Activated CD4-positive, alpha-beta T cell treated with anti-CD3 and anti-CD28 coated beads, Interleukin-2, amount 10 ng/mL, durations not matched to agents 24 days and 14 days (primary cell): ENCODE measurements at regions not wholly inside any gene's neighbourhood (a gene's known extent, or its start where the extent isn't known, plus 50 kb on each side); places are given as distances from the start of the nearest gene placed in this dataset.

Experiments
- DNase-seq: peaks from one replicate; pipeline ENCODE4 v3.0.0; 2022
- H3K27ac Mint-ChIP-seq: one replicate; pipeline ENCODE4 v1.8.0; 2022; ENCODE audit warnings: mild to moderate bottlenecking, mixed read lengths
- H3K27me3 Mint-ChIP-seq: one replicate; pipeline ENCODE4 v1.8.0; 2022; ENCODE audit warnings: mixed read lengths
- H3K36me3 Mint-ChIP-seq: one replicate; pipeline ENCODE4 v1.8.0; 2022; ENCODE audit warnings: low read depth, mild to moderate bottlenecking, mixed read lengths
- H3K4me1 Mint-ChIP-seq: one replicate; pipeline ENCODE4 v1.8.0; 2021; ENCODE audit warnings: mixed read lengths
- H3K4me3 Mint-ChIP-seq: one replicate; pipeline ENCODE4 v1.8.0; 2022; ENCODE audit warnings: mild to moderate bottlenecking, moderate library complexity, mixed read lengths
- H3K9me3 Mint-ChIP-seq: one replicate; pipeline ENCODE4 v1.8.0; 2021; ENCODE audit warnings: mixed read lengths
- intact Hi-C: fragments of 100-400 bp; cut with micrococcal nuclease; formaldehyde crosslinking; loops from one replicate; pipeline ENCODE4 v1.15.1; 2023

DNA sequence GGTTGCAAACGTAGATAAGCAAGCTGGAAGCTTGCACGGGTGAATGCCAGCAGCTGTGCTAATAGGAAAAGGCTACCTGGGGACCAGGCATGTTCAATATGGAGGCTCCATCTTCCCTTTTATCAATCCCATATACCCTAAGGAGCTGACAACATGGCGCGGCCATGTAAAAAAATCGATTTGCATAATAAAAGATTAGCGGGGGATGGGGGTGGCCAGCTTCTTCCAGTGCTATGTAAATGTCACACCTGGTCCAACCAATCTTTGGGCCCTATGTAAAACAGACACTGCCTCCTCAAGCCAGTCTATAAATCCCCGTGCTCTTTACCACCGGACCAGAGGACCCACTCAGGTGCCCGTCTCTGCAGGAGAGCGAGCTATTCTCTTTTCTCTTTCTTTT is 128.2 kb downstream of the GPAT3 start:
- Mint-ChIP-seq H3K4me3 (no peak overlapping the region), H3K36me3 (no peaks in the 10 kb centered on the region), H3K9me3 (no peaks in the 10 kb centered on the region), H3K27me3 (peaks cover 2% of the 10 kb centered on the region), H3K4me1 (no peaks in the 10 kb centered on the region), H3K27ac (no peak overlapping the region)
- intact Hi-C loops, result no loop called here
- DNase-seq, result no peak

DNA sequence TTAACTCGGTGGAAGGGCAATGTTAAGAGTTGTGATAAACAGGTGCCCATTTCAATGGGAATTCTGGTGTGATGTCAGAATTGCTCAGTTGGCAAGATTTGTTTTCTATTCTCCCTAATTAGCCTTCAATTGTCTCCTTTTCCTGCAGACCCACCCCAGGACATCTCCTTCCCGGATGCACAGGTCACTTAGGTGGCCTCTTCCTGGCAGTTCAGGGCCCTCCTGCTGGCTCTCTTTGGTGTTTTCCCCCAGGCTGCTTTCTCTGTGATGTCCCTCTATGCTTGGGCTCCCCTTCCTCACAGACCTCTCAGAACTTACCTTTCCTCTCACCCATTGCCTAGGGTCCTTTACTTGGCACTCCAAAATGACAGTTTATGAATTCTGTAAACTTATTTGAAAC is 126.3 kb downstream of the GPAT3 start:
- Mint-ChIP-seq H3K4me3 (no peak overlapping the region), H3K9me3 (no peaks in the 10 kb centered on the region), H3K27me3 (no peaks in the 10 kb centered on the region), H3K27ac (no peak overlapping the region), H3K36me3 (no peaks in the 10 kb centered on the region), H3K4me1 (no peaks in the 10 kb centered on the region)
- intact Hi-C loops, result no loop called here
- DNase-seq, result no peak

DNA sequence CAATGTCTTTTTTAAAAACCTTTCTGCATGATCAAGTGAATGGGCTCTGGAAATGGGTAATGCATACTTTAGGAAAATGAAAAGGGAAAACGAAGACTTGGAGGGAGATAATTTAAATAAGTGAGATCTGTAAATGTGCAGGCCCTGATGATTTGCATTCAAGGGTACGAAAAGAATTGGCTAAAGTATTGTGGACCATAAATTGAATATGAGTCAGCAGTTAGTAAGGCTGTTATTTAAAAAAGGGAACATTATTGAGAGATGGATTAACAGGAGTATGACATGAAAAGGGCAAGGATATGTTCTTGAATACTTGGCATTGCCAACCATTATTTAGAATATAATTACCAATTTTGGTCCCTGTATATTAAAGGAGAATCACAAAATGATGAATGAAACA is 125.5 kb downstream of the GPAT3 start:
- no peak overlapping the region for H3K4me3 Mint-ChIP-seq
- H3K27me3 Mint-ChIP-seq, result no peaks in the 10 kb centered on the region
- intact Hi-C loops, result no loop called here
- no peaks in the 10 kb centered on the region for H3K9me3 Mint-ChIP-seq
- DNase-seq, result no peak
- H3K27ac Mint-ChIP-seq, result no peak overlapping the region
- no peaks in the 10 kb centered on the region for H3K36me3 Mint-ChIP-seq
- no peaks in the 10 kb centered on the region for H3K4me1 Mint-ChIP-seq

DNA sequence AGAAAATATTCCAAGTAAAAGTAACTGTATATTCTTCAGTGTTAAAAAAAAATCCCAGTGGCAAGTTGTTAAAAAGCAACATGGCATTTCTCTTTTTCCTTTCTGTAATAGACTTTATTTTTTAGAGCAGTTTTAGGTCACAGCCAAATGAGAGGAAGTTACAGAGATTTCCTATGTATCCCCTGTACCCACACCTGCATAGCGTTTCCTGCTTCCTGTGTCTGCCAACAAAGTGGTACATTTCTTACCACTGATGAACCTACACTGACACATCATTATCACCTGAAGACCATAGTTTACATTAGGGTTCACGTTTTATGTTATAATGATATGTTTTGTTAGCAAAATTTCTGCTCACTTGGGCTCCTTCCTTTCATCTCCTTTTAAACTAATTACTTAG is 124.7 kb downstream of the GPAT3 start:
- intact Hi-C loops, result no loop called here
- Mint-ChIP-seq H3K27ac (no peak overlapping the region), H3K27me3 (no peaks in the 10 kb centered on the region), H3K36me3 (no peaks in the 10 kb centered on the region), H3K9me3 (no peaks in the 10 kb centered on the region), H3K4me1 (no peaks in the 10 kb centered on the region), H3K4me3 (no peak overlapping the region)
- DNase-seq, result no peak

DNA sequence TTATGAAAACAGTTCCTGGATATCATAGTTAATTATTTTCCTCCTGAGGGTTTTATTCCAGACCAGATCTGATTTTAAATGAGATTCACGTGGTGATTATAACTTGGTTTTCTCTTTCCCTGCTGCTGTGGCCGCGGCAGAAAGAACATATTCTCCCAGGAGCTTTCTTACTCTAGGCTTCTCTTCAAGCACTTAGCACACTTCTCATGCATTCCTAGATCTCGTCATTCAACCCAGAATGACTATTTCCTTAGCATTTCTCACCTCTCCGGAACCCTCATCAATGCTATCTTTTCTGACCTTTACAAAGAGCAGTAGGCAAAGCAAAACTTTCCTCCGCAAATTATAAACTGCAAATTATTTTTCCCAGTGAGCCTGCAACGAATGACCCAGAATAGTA is 122.9 kb downstream of the GPAT3 start:
- Mint-ChIP-seq H3K27ac (no peak overlapping the region), H3K27me3 (no peaks in the 10 kb centered on the region), H3K4me1 (no peaks in the 10 kb centered on the region), H3K36me3 (no peaks in the 10 kb centered on the region), H3K9me3 (no peaks in the 10 kb centered on the region), H3K4me3 (no peak overlapping the region)
- no peak for DNase-seq
- intact Hi-C loops, result no loop called here

DNA sequence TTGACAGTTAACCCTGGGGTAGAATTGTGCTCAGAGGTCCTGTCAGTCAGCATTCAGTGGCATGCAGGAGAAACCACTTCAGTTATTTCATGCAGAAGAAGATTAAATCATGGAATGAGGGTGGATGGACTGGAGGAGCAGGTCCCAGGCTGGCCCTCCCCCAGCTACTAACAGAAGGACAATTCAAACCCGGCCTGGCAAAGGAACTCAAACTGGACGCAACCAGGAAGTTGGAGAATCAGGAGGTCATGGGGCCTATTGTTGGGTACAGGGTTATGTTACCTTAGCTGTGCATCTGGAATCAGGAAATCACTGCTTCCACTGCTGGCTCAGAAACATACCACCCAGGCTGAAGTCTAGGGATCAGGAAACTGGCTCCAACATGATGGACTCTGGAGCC is 121.4 kb downstream of the GPAT3 start:
- no peak overlapping the region for H3K27ac Mint-ChIP-seq
- intact Hi-C loops, result no loop called here

More for the DNA sequence above, 121.4 kb downstream of the GPAT3 start:
- H3K4me1 Mint-ChIP-seq, result no peaks in the 10 kb centered on the region
- no peaks in the 10 kb centered on the region for H3K9me3 Mint-ChIP-seq
- H3K4me3 Mint-ChIP-seq, result no peak overlapping the region
- H3K27me3 Mint-ChIP-seq, result no peaks in the 10 kb centered on the region
- DNase-seq, result no peak
- H3K36me3 Mint-ChIP-seq, result no peaks in the 10 kb centered on the region
